Liver (tissue), 3 donors: ENCODE measurements at regions not wholly inside any gene's neighbourhood (a gene's known extent, or its start where the extent isn't known, plus 50 kb on each side); places are given as distances from the start of the nearest gene placed in this dataset.

ENCODE experiments used
- CTCF ChIP-seq: fragments of 150-350 bp; IDR thresholded peaks from 2 replicates; pipeline ENCODE4 v1.5.1; 2017; ENCODE audit warnings: improper control_type of control experiment, low read depth, low read length; ENCODE audit not compliant: missing input control
- HNF4G ChIP-seq: IDR thresholded peaks from 2 replicates; pipeline ENCODE4 v1.6.1; 2016; ENCODE audit warnings: antibody characterized with exemption
- donor health status: healthy.
- donor health status: healthy.

- TF ChIP-seq HNF4G (no peak), CTCF (no peak)
Measured at GRCh38 chr10:21343087-21343486, 182.4 kb downstream of the SKIDA1 start.
